OCI-LY7 (cell line): ENCODE measurements at regions not wholly inside any gene's neighbourhood (a gene's known extent, or its start where the extent isn't known, plus 50 kb on each side); places are given as distances from the start of the nearest gene placed in this dataset.

ENCODE experiments used
- EZH2phosphoT487 ChIP-seq: fragments of 200-600 bp; sonication (generic); IDR thresholded peaks from 2 replicates; pipeline ENCODE4 v1.6.1; 2018; ENCODE audit warnings: low read depth, borderline replicate concordance, mild to moderate bottlenecking, mixed run types, antibody characterized with exemption, low read length, moderate library complexity, mixed read lengths
- TF ChIP-seq, protein P1 (sequence below): fragments of 200-600 bp; sonication (generic); conservative IDR thresholded peaks from 2 replicates; pipeline ENCODE4 v1.5.1; 2014; ENCODE audit warnings: mild to moderate bottlenecking, antibody characterized with exemption, low read length, moderate library complexity, mixed read lengths

- TF ChIP-seq, protein P1, sequence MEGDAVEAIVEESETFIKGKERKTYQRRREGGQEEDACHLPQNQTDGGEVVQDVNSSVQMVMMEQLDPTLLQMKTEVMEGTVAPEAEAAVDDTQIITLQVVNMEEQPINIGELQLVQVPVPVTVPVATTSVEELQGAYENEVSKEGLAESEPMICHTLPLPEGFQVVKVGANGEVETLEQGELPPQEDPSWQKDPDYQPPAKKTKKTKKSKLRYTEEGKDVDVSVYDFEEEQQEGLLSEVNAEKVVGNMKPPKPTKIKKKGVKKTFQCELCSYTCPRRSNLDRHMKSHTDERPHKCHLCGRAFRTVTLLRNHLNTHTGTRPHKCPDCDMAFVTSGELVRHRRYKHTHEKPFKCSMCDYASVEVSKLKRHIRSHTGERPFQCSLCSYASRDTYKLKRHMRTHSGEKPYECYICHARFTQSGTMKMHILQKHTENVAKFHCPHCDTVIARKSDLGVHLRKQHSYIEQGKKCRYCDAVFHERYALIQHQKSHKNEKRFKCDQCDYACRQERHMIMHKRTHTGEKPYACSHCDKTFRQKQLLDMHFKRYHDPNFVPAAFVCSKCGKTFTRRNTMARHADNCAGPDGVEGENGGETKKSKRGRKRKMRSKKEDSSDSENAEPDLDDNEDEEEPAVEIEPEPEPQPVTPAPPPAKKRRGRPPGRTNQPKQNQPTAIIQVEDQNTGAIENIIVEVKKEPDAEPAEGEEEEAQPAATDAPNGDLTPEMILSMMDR = no peak
- TF ChIP-seq EZH2phosphoT487 = no peak
These were observed 213.2 kb upstream of the ZFP42 start for GRCh38 chr4:187782286-187782824.
